HepG2 (cell line): ENCODE measurements at regions not wholly inside any gene's neighbourhood (a gene's known extent, or its start where the extent isn't known, plus 50 kb on each side); places are given as distances from the start of the nearest gene placed in this dataset.

Source experiments
- ATF1 ChIP-seq: IDR thresholded peaks from 2 replicates; pipeline ENCODE4 v1.6.1; 2016; ENCODE audit warnings: mild to moderate bottlenecking, control low read depth
- CTCF ChIP-seq: sonication (generic); formaldehyde crosslinking; IDR thresholded peaks from 2 replicates; pipeline ENCODE4 v1.5.0; 2020; ENCODE audit warnings: mild to moderate bottlenecking, missing genetic modification reagents, moderate library complexity
- ELF1 ChIP-seq: sonication (generic); formaldehyde crosslinking; IDR thresholded peaks from 2 replicates; pipeline ENCODE4 v1.4.0; 2020; ENCODE audit warnings: missing genetic modification reagents
- TCF7L2 ChIP-seq: IDR thresholded peaks from 2 replicates; pipeline ENCODE4 v1.6.1; 2011; ENCODE audit warnings: mild to moderate bottlenecking, low read depth, low read length, moderate library complexity
- ZNF335 ChIP-seq: sonication (generic); formaldehyde crosslinking; IDR thresholded peaks from 2 replicates; pipeline ENCODE4 v1.4.0; 2020; ENCODE audit warnings: missing genetic modification reagents
- ZNF343 ChIP-seq: sonication (generic); formaldehyde crosslinking; IDR thresholded peaks from 2 replicates; pipeline ENCODE4 v1.4.0; 2020; ENCODE audit warnings: mild to moderate bottlenecking, missing genetic modification reagents

- no peak for TF ChIP-seq TCF7L2
- TF ChIP-seq CTCF, result no peak
- no peak for TF ChIP-seq ZNF335 (CRISPR knock-in tag)
- TF ChIP-seq ELF1 (CRISPR knock-in tag), result no peak
- no peak for TF ChIP-seq ZNF343 (CRISPR knock-in tag)
- no peak for TF ChIP-seq ATF1 (CRISPR knock-in tag)
These were observed 417.0 kb downstream of the TYW1 start for GRCh38 chr7:67413670-67414069.
